GM23338 (cell line): ENCODE measurements at regions not wholly inside any gene's neighbourhood (a gene's known extent, or its start where the extent isn't known, plus 50 kb on each side); places are given as distances from the start of the nearest gene placed in this dataset.

ENCODE experiments used
- ATAC-seq: fragments of 200-7000 bp; cut with Tn5 transposase; 3 replicates; pipeline ENCODE4 v1.9.1; 2020
- DNase-seq: peaks from one replicate; pipeline ENCODE4 v3.0.0-alpha.2; 2015; ENCODE audit warnings: low spot score
- H2AFZ ChIP-seq: fragments of 200-600 bp; sonication (generic); 2 replicates; pipeline ENCODE4 v1.8.0; 2016; ENCODE audit warnings: antibody characterized with exemption, mild to moderate bottlenecking, moderate library complexity
- H3F3A ChIP-seq: fragments of 200-600 bp; sonication (generic); replicated peaks from 2 replicates; pipeline ENCODE4 v1.8.0; 2017; ENCODE audit warnings: antibody characterized with exemption, mixed run types, low read depth
- H3K27ac ChIP-seq: fragments of 200-600 bp; sonication (generic); 2 replicates; pipeline ENCODE4 v1.6.1; 2016; ENCODE audit warnings: low read depth
- H3K27me3 ChIP-seq: fragments of 200-600 bp; sonication (generic); 2 replicates; pipeline ENCODE4 v1.8.0; 2016; ENCODE audit warnings: mild to moderate bottlenecking, mixed run types, moderate library complexity; ENCODE audit not compliant: insufficient read depth
- H3K36me3 ChIP-seq: fragments of 200-600 bp; sonication (generic); 2 replicates; pipeline ENCODE4 v1.8.0; 2016; ENCODE audit warnings: mild to moderate bottlenecking; ENCODE audit not compliant: insufficient read depth
- H3K4me1 ChIP-seq: fragments of 200-600 bp; sonication (generic); 2 replicates; pipeline ENCODE4 v1.8.0; 2016; ENCODE audit warnings: mild to moderate bottlenecking, moderate library complexity; ENCODE audit not compliant: insufficient read depth
- H3K4me2 ChIP-seq: fragments of 200-600 bp; sonication (generic); 2 replicates; pipeline ENCODE4 v1.7.1; 2017; ENCODE audit warnings: mixed run types
- H3K4me3 ChIP-seq: fragments of 200-600 bp; sonication (generic); 2 replicates; pipeline ENCODE4 v1.6.1; 2016; ENCODE audit warnings: mixed run types
- H3K79me2 ChIP-seq: fragments of 200-600 bp; sonication (generic); replicated peaks from 2 replicates; pipeline ENCODE4 v1.8.0; 2017; ENCODE audit warnings: mild to moderate bottlenecking; ENCODE audit not compliant: insufficient read depth
- H3K9me2 ChIP-seq: fragments of 200-600 bp; sonication (generic); 2 replicates; pipeline ENCODE4 v1.8.0; 2017; ENCODE audit not compliant: insufficient read depth
- H4K20me1 ChIP-seq: fragments of 200-600 bp; sonication (generic); replicated peaks from 2 replicates; pipeline ENCODE4 v1.8.0; 2017; ENCODE audit warnings: mild to moderate bottlenecking; ENCODE audit not compliant: insufficient read depth
- H3K27ac Mint-ChIP-seq: 2 replicates; pipeline ENCODE4 v1.8.0; 2020; ENCODE audit warnings: inconsistent platforms, mild to moderate bottlenecking, moderate library complexity, mixed read lengths
- H3K27me3 Mint-ChIP-seq: 3 replicates; pipeline ENCODE4 v1.8.0; 2022; ENCODE audit warnings: low read depth, mild to moderate bottlenecking, moderate library complexity, mixed read lengths, inconsistent platforms; ENCODE audit not compliant: insufficient read depth, poor library complexity
- H3K36me3 Mint-ChIP-seq: 3 replicates; pipeline ENCODE4 v1.8.0; 2021; ENCODE audit warnings: low read depth, mild to moderate bottlenecking, inconsistent platforms, moderate library complexity, mixed read lengths
- H3K4me1 Mint-ChIP-seq: 3 replicates; pipeline ENCODE4 v1.8.0; 2020; ENCODE audit warnings: mild to moderate bottlenecking, inconsistent platforms, mixed read lengths
- H3K4me3 Mint-ChIP-seq: 3 replicates; pipeline ENCODE4 v1.8.0; 2021; ENCODE audit warnings: moderate library complexity, mild to moderate bottlenecking, inconsistent platforms, mixed read lengths
- H3K9me3 Mint-ChIP-seq: 3 replicates; pipeline ENCODE4 v1.8.0; 2020; ENCODE audit warnings: moderate library complexity, mild to moderate bottlenecking, inconsistent platforms, mixed read lengths
- CREB1 ChIP-seq: fragments of 250-450 bp; sonication (Bioruptor Pico); IDR thresholded peaks from 2 replicates; pipeline ENCODE4 v1.5.0; 2020; ENCODE audit warnings: low read depth, mild to moderate bottlenecking, moderate library complexity
- JUNB ChIP-seq: IDR thresholded peaks from one replicate; pipeline ENCODE4 v1.6.1; 2016; ENCODE audit warnings: antibody characterized with exemption; ENCODE audit not compliant: unreplicated experiment
- NANOG ChIP-seq: IDR thresholded peaks from 2 replicates; pipeline ENCODE4 v1.6.1; 2016; ENCODE audit warnings: antibody characterized with exemption, borderline replicate concordance
- STAT1 ChIP-seq: IDR thresholded peaks from one replicate; pipeline ENCODE4 v1.6.1; 2016; ENCODE audit warnings: antibody characterized with exemption; ENCODE audit not compliant: unreplicated experiment
- ZNF114 ChIP-seq: fragments of 250-450 bp; sonication (Bioruptor Pico); IDR thresholded peaks from 2 replicates; pipeline ENCODE4 v1.5.0; 2020; ENCODE audit warnings: mild to moderate bottlenecking, moderate library complexity
- TF ChIP-seq, protein P1 (sequence below): fragments of 250-450 bp; sonication (Bioruptor Pico); IDR thresholded peaks from 2 replicates; pipeline ENCODE4 v1.5.0; 2020; ENCODE audit warnings: mild to moderate bottlenecking, moderate library complexity
- TF ChIP-seq, protein P2 (sequence below): IDR thresholded peaks from one replicate; pipeline ENCODE4 v1.6.1; 2018; ENCODE audit warnings: antibody characterized with exemption; ENCODE audit not compliant: unreplicated experiment
- TF ChIP-seq, protein P3 (sequence below), 2 experiments: fragments of 200-600 bp in 1 of 2; sonication (generic) in 1 of 2; conservative IDR thresholded peaks; 2 replicates each; pipeline versions ENCODE4 v1.5.1 to v1.6.1; 2016 to 2017; ENCODE audit warnings: antibody characterized with exemption in 2 of 2, low read depth in 2 of 2, mild to moderate bottlenecking in 2 of 2, moderate library complexity in 1 of 2

DNA sequence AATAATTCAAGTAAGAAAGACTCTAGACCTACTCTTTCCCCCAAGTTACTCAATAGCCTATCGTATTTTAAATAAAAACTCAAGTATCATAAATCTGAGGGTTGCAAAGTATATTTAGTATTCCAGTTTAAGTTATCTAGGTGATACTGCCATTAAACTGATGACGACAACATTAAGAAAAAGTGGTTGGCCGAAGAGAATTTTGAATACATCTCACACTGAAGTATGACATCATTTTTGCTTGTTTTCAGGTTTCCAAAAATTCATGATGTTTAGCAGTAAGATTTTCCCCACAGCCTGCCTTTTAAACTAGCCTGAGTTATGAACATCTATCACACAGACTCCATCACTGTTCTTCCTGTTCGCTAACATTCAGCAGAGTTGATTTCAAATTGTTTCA is 102.1 kb upstream of the RAB27B start (continued):
- TF ChIP-seq, protein P1, sequence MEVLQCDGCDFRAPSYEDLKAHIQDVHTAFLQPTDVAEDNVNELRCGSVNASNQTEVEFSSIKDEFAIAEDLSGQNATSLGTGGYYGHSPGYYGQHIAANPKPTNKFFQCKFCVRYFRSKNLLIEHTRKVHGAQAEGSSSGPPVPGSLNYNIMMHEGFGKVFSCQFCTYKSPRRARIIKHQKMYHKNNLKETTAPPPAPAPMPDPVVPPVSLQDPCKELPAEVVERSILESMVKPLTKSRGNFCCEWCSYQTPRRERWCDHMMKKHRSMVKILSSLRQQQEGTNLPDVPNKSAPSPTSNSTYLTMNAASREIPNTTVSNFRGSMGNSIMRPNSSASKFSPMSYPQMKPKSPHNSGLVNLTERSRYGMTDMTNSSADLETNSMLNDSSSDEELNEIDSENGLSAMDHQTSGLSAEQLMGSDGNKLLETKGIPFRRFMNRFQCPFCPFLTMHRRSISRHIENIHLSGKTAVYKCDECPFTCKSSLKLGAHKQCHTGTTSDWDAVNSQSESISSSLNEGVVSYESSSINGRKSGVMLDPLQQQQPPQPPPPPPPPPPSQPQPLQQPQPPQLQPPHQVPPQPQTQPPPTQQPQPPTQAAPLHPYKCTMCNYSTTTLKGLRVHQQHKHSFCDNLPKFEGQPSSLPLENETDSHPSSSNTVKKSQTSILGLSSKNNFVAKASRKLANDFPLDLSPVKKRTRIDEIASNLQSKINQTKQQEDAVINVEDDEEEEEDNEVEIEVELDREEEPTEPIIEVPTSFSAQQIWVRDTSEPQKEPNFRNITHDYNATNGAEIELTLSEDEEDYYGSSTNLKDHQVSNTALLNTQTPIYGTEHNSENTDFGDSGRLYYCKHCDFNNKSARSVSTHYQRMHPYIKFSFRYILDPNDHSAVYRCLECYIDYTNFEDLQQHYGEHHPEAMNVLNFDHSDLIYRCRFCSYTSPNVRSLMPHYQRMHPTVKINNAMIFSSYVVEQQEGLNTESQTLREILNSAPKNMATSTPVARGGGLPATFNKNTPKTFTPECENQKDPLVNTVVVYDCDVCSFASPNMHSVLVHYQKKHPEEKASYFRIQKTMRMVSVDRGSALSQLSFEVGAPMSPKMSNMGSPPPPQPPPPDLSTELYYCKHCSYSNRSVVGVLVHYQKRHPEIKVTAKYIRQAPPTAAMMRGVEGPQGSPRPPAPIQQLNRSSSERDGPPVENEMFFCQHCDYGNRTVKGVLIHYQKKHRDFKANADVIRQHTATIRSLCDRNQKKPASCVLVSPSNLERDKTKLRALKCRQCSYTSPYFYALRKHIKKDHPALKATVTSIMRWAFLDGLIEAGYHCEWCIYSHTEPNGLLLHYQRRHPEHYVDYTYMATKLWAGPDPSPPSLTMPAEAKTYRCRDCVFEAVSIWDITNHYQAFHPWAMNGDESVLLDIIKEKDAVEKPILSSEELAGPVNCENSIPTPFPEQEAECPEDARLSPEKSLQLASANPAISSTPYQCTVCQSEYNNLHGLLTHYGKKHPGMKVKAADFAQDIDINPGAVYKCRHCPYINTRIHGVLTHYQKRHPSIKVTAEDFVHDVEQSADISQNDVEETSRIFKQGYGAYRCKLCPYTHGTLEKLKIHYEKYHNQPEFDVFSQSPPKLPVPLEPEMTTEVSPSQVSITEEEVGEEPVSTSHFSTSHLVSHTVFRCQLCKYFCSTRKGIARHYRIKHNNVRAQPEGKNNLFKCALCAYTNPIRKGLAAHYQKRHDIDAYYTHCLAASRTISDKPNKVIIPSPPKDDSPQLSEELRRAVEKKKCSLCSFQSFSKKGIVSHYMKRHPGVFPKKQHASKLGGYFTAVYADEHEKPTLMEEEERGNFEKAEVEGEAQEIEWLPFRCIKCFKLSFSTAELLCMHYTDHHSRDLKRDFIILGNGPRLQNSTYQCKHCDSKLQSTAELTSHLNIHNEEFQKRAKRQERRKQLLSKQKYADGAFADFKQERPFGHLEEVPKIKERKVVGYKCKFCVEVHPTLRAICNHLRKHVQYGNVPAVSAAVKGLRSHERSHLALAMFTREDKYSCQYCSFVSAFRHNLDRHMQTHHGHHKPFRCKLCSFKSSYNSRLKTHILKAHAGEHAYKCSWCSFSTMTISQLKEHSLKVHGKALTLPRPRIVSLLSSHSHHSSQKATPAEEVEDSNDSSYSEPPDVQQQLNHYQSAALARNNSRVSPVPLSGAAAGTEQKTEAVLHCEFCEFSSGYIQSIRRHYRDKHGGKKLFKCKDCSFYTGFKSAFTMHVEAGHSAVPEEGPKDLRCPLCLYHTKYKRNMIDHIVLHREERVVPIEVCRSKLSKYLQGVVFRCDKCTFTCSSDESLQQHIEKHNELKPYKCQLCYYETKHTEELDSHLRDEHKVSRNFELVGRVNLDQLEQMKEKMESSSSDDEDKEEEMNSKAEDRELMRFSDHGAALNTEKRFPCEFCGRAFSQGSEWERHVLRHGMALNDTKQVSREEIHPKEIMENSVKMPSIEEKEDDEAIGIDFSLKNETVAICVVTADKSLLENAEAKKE (CRISPR knock-in tag): no peak

DNA sequence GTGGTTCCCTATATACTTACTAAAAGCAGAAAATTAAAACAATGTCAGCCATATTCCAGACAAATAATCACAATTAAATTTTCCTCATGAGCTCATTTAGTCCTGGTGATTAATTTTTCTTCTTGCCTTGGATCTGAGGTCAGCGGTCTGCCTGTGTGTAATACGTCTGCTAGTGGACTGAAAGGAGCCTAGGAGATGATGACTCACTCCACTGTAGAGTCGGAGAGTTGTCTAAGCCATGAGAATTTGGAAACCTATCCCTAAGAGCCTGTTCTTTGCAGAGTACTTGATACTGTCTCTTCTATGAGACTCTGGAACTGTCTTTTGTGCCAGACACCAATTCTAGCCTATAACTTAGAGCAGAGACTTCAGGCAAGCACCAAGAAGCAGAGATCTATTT is 94.2 kb upstream of the RAB27B start:
- Histone ChIP-seq H3K36me3 (no peaks in the 10 kb centered on the region), H3K79me2 (no peaks in the 10 kb centered on the region), H3K4me1 (no peaks in the 10 kb centered on the region), H3K27me3 (no peaks in the 10 kb centered on the region), H3K27ac (no peak overlapping the region), H3K4me3 (no peak overlapping the region), H3K9me2 (no peaks in the 10 kb centered on the region), H2AFZ (no peak overlapping the region), H3K4me2 (no peak overlapping the region), H3F3A (no peaks in the 10 kb centered on the region), H4K20me1 (no peaks in the 10 kb centered on the region)
- Mint-ChIP-seq H3K36me3 (no peaks in the 10 kb centered on the region), H3K9me3 (no peaks in the 10 kb centered on the region), H3K27ac (peak overlapping the region; percentile 59; the same call in 1 of the 2 replicates), H3K4me1 (no peaks in the 10 kb centered on the region), H3K4me3 (no peak overlapping the region), H3K27me3 (no peaks in the 10 kb centered on the region)
- TF ChIP-seq ZNF114 (CRISPR knock-in tag) (no peak), NANOG (no peak), STAT1 (no peak)
- ATAC-seq (no peak), DNase-seq (no peak)

DNA sequence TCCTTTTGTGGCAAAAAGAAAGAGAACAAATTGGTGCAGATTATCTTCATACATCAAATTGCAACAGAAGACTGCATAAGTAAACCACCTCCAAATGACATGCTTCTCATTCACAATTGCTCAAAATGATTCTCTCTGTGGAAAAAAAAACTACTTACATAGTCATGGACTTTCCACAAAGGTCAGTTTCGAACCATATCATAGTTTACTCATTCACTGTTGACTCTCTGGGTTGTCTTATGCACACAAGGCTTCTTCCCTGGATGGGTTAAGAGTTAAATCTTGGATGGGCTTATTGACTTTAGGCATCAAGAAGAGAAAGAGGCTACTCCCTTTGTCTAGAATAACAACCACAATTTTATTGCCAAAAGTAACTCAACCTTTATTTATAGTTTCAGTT is 91.3 kb upstream of the RAB27B start:
- no peak overlapping the region for H2AFZ ChIP-seq
- H3K9me2 ChIP-seq: no peaks in the 10 kb centered on the region
- no peaks in the 10 kb centered on the region for H3K36me3 ChIP-seq
- H3F3A ChIP-seq: no peaks in the 10 kb centered on the region
- no peaks in the 10 kb centered on the region for H4K20me1 ChIP-seq
- no peak for DNase-seq
- no peak overlapping the region for H3K27ac Mint-ChIP-seq
- H3K4me2 ChIP-seq: no peak overlapping the region
- H3K27ac ChIP-seq: no peak overlapping the region
- H3K9me3 Mint-ChIP-seq: no peaks in the 10 kb centered on the region
- H3K36me3 Mint-ChIP-seq: no peaks in the 10 kb centered on the region
- H3K27me3 ChIP-seq: no peaks in the 10 kb centered on the region
- ATAC-seq: no peak
- no peak overlapping the region for H3K4me3 Mint-ChIP-seq
- H3K4me1 ChIP-seq: no peaks in the 10 kb centered on the region
- H3K4me3 ChIP-seq: no peak overlapping the region
- H3K27me3 Mint-ChIP-seq: no peaks in the 10 kb centered on the region
- no peaks in the 10 kb centered on the region for H3K79me2 ChIP-seq
- no peaks in the 10 kb centered on the region for H3K4me1 Mint-ChIP-seq
- TF ChIP-seq, protein P2, sequence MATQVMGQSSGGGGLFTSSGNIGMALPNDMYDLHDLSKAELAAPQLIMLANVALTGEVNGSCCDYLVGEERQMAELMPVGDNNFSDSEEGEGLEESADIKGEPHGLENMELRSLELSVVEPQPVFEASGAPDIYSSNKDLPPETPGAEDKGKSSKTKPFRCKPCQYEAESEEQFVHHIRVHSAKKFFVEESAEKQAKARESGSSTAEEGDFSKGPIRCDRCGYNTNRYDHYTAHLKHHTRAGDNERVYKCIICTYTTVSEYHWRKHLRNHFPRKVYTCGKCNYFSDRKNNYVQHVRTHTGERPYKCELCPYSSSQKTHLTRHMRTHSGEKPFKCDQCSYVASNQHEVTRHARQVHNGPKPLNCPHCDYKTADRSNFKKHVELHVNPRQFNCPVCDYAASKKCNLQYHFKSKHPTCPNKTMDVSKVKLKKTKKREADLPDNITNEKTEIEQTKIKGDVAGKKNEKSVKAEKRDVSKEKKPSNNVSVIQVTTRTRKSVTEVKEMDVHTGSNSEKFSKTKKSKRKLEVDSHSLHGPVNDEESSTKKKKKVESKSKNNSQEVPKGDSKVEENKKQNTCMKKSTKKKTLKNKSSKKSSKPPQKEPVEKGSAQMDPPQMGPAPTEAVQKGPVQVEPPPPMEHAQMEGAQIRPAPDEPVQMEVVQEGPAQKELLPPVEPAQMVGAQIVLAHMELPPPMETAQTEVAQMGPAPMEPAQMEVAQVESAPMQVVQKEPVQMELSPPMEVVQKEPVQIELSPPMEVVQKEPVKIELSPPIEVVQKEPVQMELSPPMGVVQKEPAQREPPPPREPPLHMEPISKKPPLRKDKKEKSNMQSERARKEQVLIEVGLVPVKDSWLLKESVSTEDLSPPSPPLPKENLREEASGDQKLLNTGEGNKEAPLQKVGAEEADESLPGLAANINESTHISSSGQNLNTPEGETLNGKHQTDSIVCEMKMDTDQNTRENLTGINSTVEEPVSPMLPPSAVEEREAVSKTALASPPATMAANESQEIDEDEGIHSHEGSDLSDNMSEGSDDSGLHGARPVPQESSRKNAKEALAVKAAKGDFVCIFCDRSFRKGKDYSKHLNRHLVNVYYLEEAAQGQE: no peak
- TF ChIP-seq, protein P3, sequence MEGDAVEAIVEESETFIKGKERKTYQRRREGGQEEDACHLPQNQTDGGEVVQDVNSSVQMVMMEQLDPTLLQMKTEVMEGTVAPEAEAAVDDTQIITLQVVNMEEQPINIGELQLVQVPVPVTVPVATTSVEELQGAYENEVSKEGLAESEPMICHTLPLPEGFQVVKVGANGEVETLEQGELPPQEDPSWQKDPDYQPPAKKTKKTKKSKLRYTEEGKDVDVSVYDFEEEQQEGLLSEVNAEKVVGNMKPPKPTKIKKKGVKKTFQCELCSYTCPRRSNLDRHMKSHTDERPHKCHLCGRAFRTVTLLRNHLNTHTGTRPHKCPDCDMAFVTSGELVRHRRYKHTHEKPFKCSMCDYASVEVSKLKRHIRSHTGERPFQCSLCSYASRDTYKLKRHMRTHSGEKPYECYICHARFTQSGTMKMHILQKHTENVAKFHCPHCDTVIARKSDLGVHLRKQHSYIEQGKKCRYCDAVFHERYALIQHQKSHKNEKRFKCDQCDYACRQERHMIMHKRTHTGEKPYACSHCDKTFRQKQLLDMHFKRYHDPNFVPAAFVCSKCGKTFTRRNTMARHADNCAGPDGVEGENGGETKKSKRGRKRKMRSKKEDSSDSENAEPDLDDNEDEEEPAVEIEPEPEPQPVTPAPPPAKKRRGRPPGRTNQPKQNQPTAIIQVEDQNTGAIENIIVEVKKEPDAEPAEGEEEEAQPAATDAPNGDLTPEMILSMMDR (conservative IDR thresholded peaks at IDR 0.05; ENCODE audit: low read depth in 2 of 2): no peak
- TF ChIP-seq JUNB (no peak), ZNF114 (CRISPR knock-in tag) (no peak), CREB1 (CRISPR knock-in tag) (no peak)
